ENCODE measurements at regions not wholly inside any gene's neighbourhood (a gene's known extent, or its start where the extent isn't known, plus 50 kb on each side); places are given as distances from the start of the nearest gene placed in this dataset.

DNA sequence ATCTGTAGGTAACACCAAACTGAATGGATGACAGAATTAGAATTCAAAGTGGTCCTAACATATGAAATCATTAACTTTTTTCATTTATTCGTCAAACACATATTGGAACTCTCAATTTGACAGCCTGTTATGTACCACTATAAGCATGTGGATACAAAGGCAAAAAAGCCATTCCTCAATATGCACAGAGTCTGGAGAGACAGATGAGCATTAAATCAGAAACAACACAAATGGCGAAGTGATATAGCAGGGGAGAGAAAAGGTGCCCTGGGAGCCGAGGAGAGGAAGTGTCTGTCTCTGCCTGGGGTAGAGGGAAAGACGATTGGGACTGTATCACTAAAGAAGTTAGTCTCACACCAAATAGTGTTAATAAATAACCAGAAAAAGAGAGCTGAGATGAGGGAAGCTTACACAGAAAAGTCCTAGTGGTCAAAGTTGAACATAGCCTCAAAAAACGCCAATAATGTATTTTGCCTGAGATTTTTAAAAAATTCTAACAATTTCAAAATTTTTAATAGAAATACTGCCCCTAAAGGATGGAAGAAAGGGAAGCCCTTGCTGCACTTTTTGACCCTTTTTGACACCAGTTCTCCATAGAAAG is 417.5 kb downstream of the TUSC7 start:
- TF ChIP-seq, protein P1, sequence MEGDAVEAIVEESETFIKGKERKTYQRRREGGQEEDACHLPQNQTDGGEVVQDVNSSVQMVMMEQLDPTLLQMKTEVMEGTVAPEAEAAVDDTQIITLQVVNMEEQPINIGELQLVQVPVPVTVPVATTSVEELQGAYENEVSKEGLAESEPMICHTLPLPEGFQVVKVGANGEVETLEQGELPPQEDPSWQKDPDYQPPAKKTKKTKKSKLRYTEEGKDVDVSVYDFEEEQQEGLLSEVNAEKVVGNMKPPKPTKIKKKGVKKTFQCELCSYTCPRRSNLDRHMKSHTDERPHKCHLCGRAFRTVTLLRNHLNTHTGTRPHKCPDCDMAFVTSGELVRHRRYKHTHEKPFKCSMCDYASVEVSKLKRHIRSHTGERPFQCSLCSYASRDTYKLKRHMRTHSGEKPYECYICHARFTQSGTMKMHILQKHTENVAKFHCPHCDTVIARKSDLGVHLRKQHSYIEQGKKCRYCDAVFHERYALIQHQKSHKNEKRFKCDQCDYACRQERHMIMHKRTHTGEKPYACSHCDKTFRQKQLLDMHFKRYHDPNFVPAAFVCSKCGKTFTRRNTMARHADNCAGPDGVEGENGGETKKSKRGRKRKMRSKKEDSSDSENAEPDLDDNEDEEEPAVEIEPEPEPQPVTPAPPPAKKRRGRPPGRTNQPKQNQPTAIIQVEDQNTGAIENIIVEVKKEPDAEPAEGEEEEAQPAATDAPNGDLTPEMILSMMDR (IDR thresholded peaks at IDR 0.05) = no peak

DNA sequence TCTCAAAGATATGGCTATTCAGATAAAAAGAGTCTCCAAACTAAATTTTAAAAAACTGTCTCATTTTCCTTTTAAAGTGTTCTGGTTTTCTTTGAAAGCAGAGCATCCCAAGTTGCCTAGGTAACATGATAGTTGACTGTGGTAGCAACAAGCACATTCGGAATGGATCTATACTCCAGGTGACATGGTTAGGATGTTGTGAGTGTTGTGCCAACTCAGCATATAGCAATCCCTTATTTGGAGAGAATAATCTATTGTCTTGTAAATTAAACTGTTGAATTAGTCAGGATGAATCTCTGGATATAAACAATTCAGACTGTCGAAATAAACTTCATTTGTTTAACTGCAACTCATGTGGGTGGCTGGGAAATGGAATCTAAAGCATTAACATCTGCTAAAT is 418.6 kb downstream of the TUSC7 start:
- 64 to 76% (median 66%) methylated on average over 2 of the region's 2 CpGs for WGBS, 3 donors
- intact Hi-C loops (cut with DNase I) = no loop called here
- no peaks in the 10 kb centered on the region for H3K27me3 ChIP-seq (ENCODE audit: insufficient read depth in 3 of 3, low read length in 2 of 3)
- TF ChIP-seq, protein P1 (IDR thresholded peaks at IDR 0.05) = no peak
- H3K9me3 ChIP-seq = no peaks in the 10 kb centered on the region
- no peak overlapping the region for H3K4me3 ChIP-seq
- H3K27ac ChIP-seq = no peak overlapping the region
- DNase-seq (no peak), ATAC-seq (no peak)
- no peaks in the 10 kb centered on the region for H3K36me3 ChIP-seq (ENCODE audit: insufficient read depth in 1 of 2, low read depth in 1 of 2)
- no peaks in the 10 kb centered on the region for H3K4me1 ChIP-seq

More for the DNA sequence above, 417.5 kb downstream of the TUSC7 start:
- Histone ChIP-seq H3K4me3 (no peak overlapping the region), H3K4me1 (no peaks in the 10 kb centered on the region), H3K36me3 (ENCODE audit: insufficient read depth in 1 of 2, low read depth in 1 of 2) (no peaks in the 10 kb centered on the region), H3K27me3 (ENCODE audit: insufficient read depth in 3 of 3, low read length in 2 of 3) (no peaks in the 10 kb centered on the region), H3K27ac (no peak overlapping the region), H3K9me3 (no peaks in the 10 kb centered on the region)
- ATAC-seq (no peak), DNase-seq (no peak)
- intact Hi-C loops (cut with DNase I) = no loop called here
- 68 to 78% (median 70%) methylated on average over 5 of the region's 5 CpGs for WGBS, 3 donors

DNA sequence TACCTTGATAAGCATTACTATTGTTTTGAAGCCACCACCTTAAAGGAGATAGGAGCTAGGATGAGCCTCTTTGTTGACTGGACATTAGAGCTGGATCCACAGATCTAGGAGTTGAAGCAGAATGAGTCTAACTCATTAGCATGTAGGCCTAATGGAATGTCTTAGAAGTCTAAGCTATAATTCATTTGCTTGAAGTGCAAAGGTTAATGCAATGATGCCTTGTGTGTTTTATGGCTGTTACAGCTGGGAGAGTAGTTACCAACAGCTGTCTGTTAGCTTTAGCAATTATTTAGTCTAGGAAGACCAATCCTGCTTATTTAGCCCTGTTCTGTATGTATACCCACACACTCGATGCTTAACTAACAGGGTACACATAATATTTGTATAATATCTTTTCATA is 419.3 kb downstream of the TUSC7 start:
- Histone ChIP-seq H3K27ac (no peak overlapping the region), H3K27me3 (ENCODE audit: insufficient read depth in 3 of 3, low read length in 2 of 3) (no peaks in the 10 kb centered on the region), H3K4me3 (no peak overlapping the region), H3K9me3 (no peaks in the 10 kb centered on the region), H3K36me3 (ENCODE audit: insufficient read depth in 1 of 2, low read depth in 1 of 2) (no peaks in the 10 kb centered on the region), H3K4me1 (no peaks in the 10 kb centered on the region)
- DNase-seq = no peak
- TF ChIP-seq, protein P1 (IDR thresholded peaks at IDR 0.05) = no peak
- intact Hi-C loops (cut with DNase I) = no loop called here
- ATAC-seq = no peak
- WGBS, 3 donors = 32 to 48% (median 32%) methylated on average over 1 of the region's 1 CpG

DNA sequence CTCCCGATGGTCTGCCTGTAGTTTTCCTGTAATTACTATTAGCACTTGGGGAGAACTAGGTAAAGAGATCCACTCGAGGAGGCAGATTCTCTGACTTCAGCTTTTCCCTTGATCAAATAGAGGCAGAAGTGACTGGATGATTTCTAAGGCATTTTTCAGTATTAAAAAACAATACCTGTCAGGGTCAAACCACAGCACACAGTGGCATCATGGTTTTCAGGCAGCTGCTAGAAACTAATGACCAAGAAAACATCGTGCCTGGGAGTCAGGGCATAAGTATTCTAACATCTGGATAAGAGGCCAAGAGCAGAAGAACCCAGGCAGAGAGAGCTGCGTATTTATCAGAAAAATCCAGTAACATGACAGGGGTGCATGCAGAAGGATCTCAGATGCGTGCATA is 419.9 kb downstream of the TUSC7 start:
- Histone ChIP-seq H3K9me3 (no peaks in the 10 kb centered on the region), H3K4me1 (no peaks in the 10 kb centered on the region), H3K4me3 (no peak overlapping the region), H3K36me3 (ENCODE audit: insufficient read depth in 1 of 2, low read depth in 1 of 2) (no peaks in the 10 kb centered on the region), H3K27me3 (ENCODE audit: insufficient read depth in 3 of 3, low read length in 2 of 3) (no peaks in the 10 kb centered on the region), H3K27ac (no peak overlapping the region)
- TF ChIP-seq, protein P1 (IDR thresholded peaks at IDR 0.05) = no peak
- DNase-seq (no peak), ATAC-seq (no peak)
- 43 to 49% (median 46%) methylated on average over 5 of the region's 5 CpGs for WGBS, 3 donors
- intact Hi-C loops (cut with DNase I) = no loop called here

DNA sequence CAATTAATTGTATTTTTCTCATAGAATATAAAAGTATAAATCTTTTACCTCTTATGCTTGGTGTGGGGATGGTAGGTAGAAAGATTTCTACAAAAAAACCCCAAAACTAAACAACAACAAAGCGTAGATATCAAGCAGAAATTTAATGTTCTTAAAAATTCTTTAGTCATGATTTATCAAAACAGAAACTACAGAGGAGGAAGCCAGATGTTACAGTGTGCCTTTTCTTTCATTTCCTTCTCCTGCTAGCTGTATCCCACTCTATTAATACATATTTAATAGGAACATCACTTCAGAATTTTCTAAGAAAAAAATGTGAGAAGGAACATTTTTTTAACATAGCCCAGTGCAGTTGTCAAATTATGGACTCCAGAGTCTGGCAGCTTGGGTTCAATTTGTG is 420.6 kb downstream of the TUSC7 start:
- Histone ChIP-seq H3K36me3 (ENCODE audit: insufficient read depth in 1 of 2, low read depth in 1 of 2) (no peaks in the 10 kb centered on the region), H3K27me3 (ENCODE audit: insufficient read depth in 3 of 3, low read length in 2 of 3) (no peaks in the 10 kb centered on the region)
- no peak for DNase-seq

More for the DNA sequence above, 420.6 kb downstream of the TUSC7 start:
- 0% methylated on average over 1 of the region's 1 CpG for WGBS, 3 donors
- Histone ChIP-seq H3K4me1 (no peaks in the 10 kb centered on the region), H3K4me3 (no peak overlapping the region), H3K27ac (no peak overlapping the region), H3K9me3 (no peaks in the 10 kb centered on the region)
- ATAC-seq = no peak
- TF ChIP-seq, protein P1 (IDR thresholded peaks at IDR 0.05) = no peak
- intact Hi-C loops (cut with DNase I) = no loop called here
